Right hindlimb (tissue), 1 donor: ENCODE measurements at regions not wholly inside any gene's neighbourhood (a gene's known extent, or its start where the extent isn't known, plus 50 kb on each side); places are given as distances from the start of the nearest gene placed in this dataset.
"Not testable (repeated sequence)": the region's sequence is repeated elsewhere in the genome, so short reads cannot be mapped to it uniquely, and the experiment has no call there.

Source experiments
- DNase-seq: peaks from one replicate; pipeline ENCODE4 v3.0.0-alpha.2; 2018

- DNase-seq: no peak
Measured at GRCh38 chr10:3944591-3944990, 159.6 kb upstream of the KLF6 start.

GRCh38 chr10:3943695-3944257 is 158.8 kb upstream of the KLF6 start:
- DNase-seq: no peak

GRCh38 chr10:3942937-3943489 is 158.0 kb upstream of the KLF6 start:
- DNase-seq: no peak

- no peak for DNase-seq
Measured at GRCh38 chr10:3941676-3942075, 156.7 kb upstream of the KLF6 start.

GRCh38 chr10:3936422-3937040 is 151.5 kb upstream of the KLF6 start:
- DNase-seq: no peak

- peak; percentile 65 for DNase-seq
Measured at GRCh38 chr10:3935933-3936359, 150.9 kb upstream of the KLF6 start.

GRCh38 chr10:3935141-3935540 is 150.1 kb upstream of the KLF6 start:
- peak; percentile 62 for DNase-seq

- no peak for DNase-seq
Measured at GRCh38 chr10:3933733-3934132, 148.7 kb upstream of the KLF6 start.

- no peak for DNase-seq
Measured at GRCh38 chr10:3932597-3933375, 147.8 kb upstream of the KLF6 start.

GRCh38 chr10:3931901-3932300 is 146.9 kb upstream of the KLF6 start:
- no peak for DNase-seq

GRCh38 chr10:3931224-3931623 is 146.2 kb upstream of the KLF6 start:
- DNase-seq: no peak

- DNase-seq: no peak
Measured at GRCh38 chr10:3928569-3928968, 143.6 kb upstream of the KLF6 start.

- no peak for DNase-seq
Measured at GRCh38 chr10:3928078-3928477, 143.1 kb upstream of the KLF6 start.

GRCh38 chr10:3926675-3927525 is 141.9 kb upstream of the KLF6 start:
- no peak for DNase-seq

- DNase-seq: no peak
Measured at GRCh38 chr10:3926258-3926657, 141.2 kb upstream of the KLF6 start.

- no peak for DNase-seq
Measured at GRCh38 chr10:3925184-3925583, 140.2 kb upstream of the KLF6 start.

- no peak for DNase-seq
Measured at GRCh38 chr10:3924344-3924743, 139.3 kb upstream of the KLF6 start.

GRCh38 chr10:3923033-3923432 is 138.0 kb upstream of the KLF6 start:
- no peak for DNase-seq

GRCh38 chr10:3919709-3920308 is 134.8 kb upstream of the KLF6 start:
- DNase-seq: no peak

GRCh38 chr10:3917392-3917791 is 132.4 kb upstream of the KLF6 start:
- DNase-seq: not testable (repeated sequence)

- DNase-seq: no peak
Measured at GRCh38 chr10:3914733-3915132, 129.7 kb upstream of the KLF6 start.

GRCh38 chr10:3911713-3912442 is 126.9 kb upstream of the KLF6 start:
- DNase-seq: no peak
